K562 (cell line): ENCODE measurements at regions not wholly inside any gene's neighbourhood (a gene's known extent, or its start where the extent isn't known, plus 50 kb on each side); places are given as distances from the start of the nearest gene placed in this dataset.

Source experiments
- ATAC-seq: fragments of 200-7000 bp; cut with Tn5 transposase; 3 replicates; pipeline ENCODE4 v1.9.1; 2020; ENCODE audit warnings: moderate library complexity
- BruUV-seq: library from RNA; stranded (reverse); fragments of 400-500 nt; replicated peaks from 2 replicates; lab custom pipeline; 2021; lab: Mats Ljungman, UMichigan
- CTCF ChIA-PET: fragments of 300-600 bp; formaldehyde crosslinking; extraction: SDS; loops from one replicate; lab custom pipeline; 2021; ENCODE audit warnings: low intra/inter-chr PET ratio; lab: Yijun Ruan, JAX
- POLR2A ChIA-PET: fragments of 300-600, 350-650 bp; sonication (Branson Sonifier 250); formaldehyde crosslinking; extraction: SDS; loops from one replicate; lab custom pipeline; 2021; ENCODE audit warnings: antibody characterized with exemption, inconsistent platforms; lab: Yijun Ruan, JAX
- DNase-seq, 4 experiments: peaks; one replicate each; pipeline versions ENCODE4 v3.0.0 to v3.0.0-alpha.2; 2011 to 2018; ENCODE audit warnings: low spot score in 3 of 4, mixed read lengths in 3 of 4; ENCODE audit errors: extremely low read depth in 1 of 4
- FAIRE-seq: peaks from 2 replicates; lab custom pipeline; 2011; peaks lifted over from hg19 to GRCh38; lab: Jason Lieb, UNC
- H2AFZ ChIP-seq: 2 replicates; pipeline ENCODE4 v1.6.0; 2011; ENCODE audit warnings: low read depth, low read length, control low read depth, inconsistent platforms
- H3K27ac ChIP-seq: fragments of 200-600 bp; 3 replicates; pipeline ENCODE4 v1.8.0; 2011; ENCODE audit warnings: low read depth, mild to moderate bottlenecking, control low read depth, inconsistent platforms, low read length, moderate library complexity, mixed read lengths; ENCODE audit errors: extremely low read depth
- H3K27me3 ChIP-seq, 2 experiments: fragments of 300-600 bp in 1 of 2; 2 replicates in 1 of 2; 3 replicates in 1 of 2; pipeline versions ENCODE4 v1.6.0 to v1.8.0; 2011; ENCODE audit warnings: inconsistent platforms in 2 of 2, low read length in 2 of 2, mild to moderate bottlenecking in 1 of 2, mixed read lengths in 1 of 2, moderate library complexity in 1 of 2; ENCODE audit not compliant: control insufficient read depth in 2 of 2, insufficient read depth in 2 of 2
- H3K36me3 ChIP-seq: fragments of 300-600 bp; 3 replicates; pipeline ENCODE4 v1.8.0; 2011; ENCODE audit warnings: mild to moderate bottlenecking, low read length, inconsistent platforms; ENCODE audit not compliant: control insufficient read depth, insufficient read depth
- H3K4me1 ChIP-seq, 2 experiments: fragments of 200-600 bp in 1 of 2; replicated peaks in 1 of 2; 2 replicates in 1 of 2; 3 replicates in 1 of 2; pipeline versions ENCODE4 v1.5.1 to v1.8.0; 2011; ENCODE audit warnings: inconsistent platforms in 2 of 2, low read length in 2 of 2, mild to moderate bottlenecking in 1 of 2, mixed read lengths in 1 of 2, moderate library complexity in 1 of 2; ENCODE audit not compliant: control insufficient read depth in 2 of 2, insufficient read depth in 2 of 2
- H3K4me2 ChIP-seq: 2 replicates; pipeline ENCODE4 v1.6.1; 2011; ENCODE audit warnings: low read length, control low read depth, inconsistent platforms, mixed read lengths; ENCODE audit not compliant: insufficient read depth
- H3K4me3 ChIP-seq: fragments of 200-600 bp; sonication (generic), shearing (Covaris generic); 2 replicates; pipeline ENCODE4 v1.5.1; 2016; ENCODE audit warnings: control low read depth, inconsistent platforms
- H3K79me2 ChIP-seq: fragments of 200-600 bp; 3 replicates; pipeline ENCODE4 v1.8.0; 2011; ENCODE audit warnings: low read length, inconsistent platforms; ENCODE audit not compliant: control insufficient read depth, insufficient read depth
- H3K9ac ChIP-seq, 2 experiments: 2 replicates each; pipeline versions ENCODE4 v1.6.0 to v1.6.1; 2011; ENCODE audit warnings: low read depth in 2 of 2, low read length in 2 of 2, control low read depth in 1 of 2, inconsistent platforms in 1 of 2, mild to moderate bottlenecking in 1 of 2, mixed read lengths in 1 of 2; ENCODE audit not compliant: insufficient read depth in 1 of 2
- H3K9me1 ChIP-seq: one replicate; pipeline ENCODE4 v1.6.0; 2011; ENCODE audit warnings: inconsistent platforms, mild to moderate bottlenecking, low read length, moderate library complexity; ENCODE audit not compliant: control insufficient read depth, insufficient read depth
- H3K9me3 ChIP-seq: replicated peaks from 2 replicates; pipeline ENCODE4 v1.5.1; 2011; ENCODE audit warnings: low read depth, low read length, inconsistent platforms; ENCODE audit not compliant: control insufficient read depth, insufficient read depth
- H4K20me1 ChIP-seq: replicated peaks from 2 replicates; pipeline ENCODE4 v1.6.1; 2011; ENCODE audit warnings: low read length, inconsistent platforms, mixed read lengths; ENCODE audit not compliant: control insufficient read depth, insufficient read depth
- C11orf30 ChIP-seq: fragments of 450-650 bp; IDR thresholded peaks from 2 replicates; pipeline ENCODE4 v1.6.1; 2016; ENCODE audit warnings: low read depth, mild to moderate bottlenecking
- ETS1 ChIP-seq: conservative IDR thresholded peaks from 2 replicates; pipeline ENCODE4 v1.6.1; 2011; ENCODE audit warnings: low read depth, mild to moderate bottlenecking, low read length; ENCODE audit not compliant: control insufficient read depth
- HDAC6 ChIP-seq: IDR thresholded peaks from 2 replicates; pipeline ENCODE4 v1.6.1; 2012; ENCODE audit warnings: low read depth, mild to moderate bottlenecking, control low read depth, inconsistent platforms, low read length, moderate library complexity
- HNRNPUL1 ChIP-seq: fragments of 200-400 bp; formaldehyde crosslinking; IDR thresholded peaks from 2 replicates; pipeline ENCODE4 v1.6.1; 2017; ENCODE audit warnings: low read length
- MAFF ChIP-seq: IDR thresholded peaks from 2 replicates; pipeline ENCODE4 v1.6.1; 2012; ENCODE audit warnings: low read length, improper control_type of control experiment
- MXD1 ChIP-seq: fragments of 250-450 bp; sonication (Bioruptor Pico); IDR thresholded peaks from 2 replicates; pipeline ENCODE4 v1.8.0; 2021; ENCODE audit warnings: borderline replicate concordance, mild to moderate bottlenecking, moderate library complexity; ENCODE audit not compliant: poor library complexity, severe bottlenecking
- ZKSCAN8 ChIP-seq: fragments of 200-800 bp; sonication (Bioruptor generic); IDR thresholded peaks from 2 replicates; pipeline ENCODE4 v1.6.1; 2016; ENCODE audit warnings: missing genetic modification characterization, missing compliant biosample characterization
- ZNF316 ChIP-seq: fragments of 450-650 bp; IDR thresholded peaks from 2 replicates; pipeline ENCODE4 v1.6.1; 2016
- ZNF668 ChIP-seq: fragments of 250-450 bp; sonication (Bioruptor Pico); IDR thresholded peaks from 2 replicates; pipeline ENCODE4 v1.8.0; 2022; ENCODE audit warnings: mild to moderate bottlenecking, inconsistent platforms
- WGBS: fragments of 100-300 bp; shearing (Covaris generic); methylation state at CpG from one replicate; pipeline ENCODE4 v1.1.6; 2016; ENCODE audit warnings: low coverage, mixed read lengths; ENCODE audit not compliant: insufficient coverage; ENCODE audit errors: missing lambda C conversion rate; 5-methylcytosine and 5-hydroxymethylcytosine counted together
- in situ Hi-C: fragments of 300-500 bp; cut with MboI; formaldehyde crosslinking; loops from 4 replicates; pipeline ENCODE4 v1.15.0; 2018; ENCODE audit warnings: inconsistent platforms, mixed read lengths
- intact Hi-C: fragments of 100-400 bp; cut with micrococcal nuclease; formaldehyde crosslinking; loops from 2 replicates; pipeline ENCODE4 v1.14.2; 2022
- TF ChIP-seq, protein P1 (sequence below): sonication (generic); formaldehyde crosslinking; IDR thresholded peaks from 2 replicates; pipeline ENCODE4 v1.8.1; 2023; ENCODE audit warnings: mild to moderate bottlenecking, missing genetic modification reagents
- TF ChIP-seq, protein P2 (sequence below): fragments of 450-650 bp; IDR thresholded peaks from 2 replicates; pipeline ENCODE4 v1.6.1; 2014; ENCODE audit warnings: low read depth, mild to moderate bottlenecking, moderate library complexity, borderline replicate concordance

DNA sequence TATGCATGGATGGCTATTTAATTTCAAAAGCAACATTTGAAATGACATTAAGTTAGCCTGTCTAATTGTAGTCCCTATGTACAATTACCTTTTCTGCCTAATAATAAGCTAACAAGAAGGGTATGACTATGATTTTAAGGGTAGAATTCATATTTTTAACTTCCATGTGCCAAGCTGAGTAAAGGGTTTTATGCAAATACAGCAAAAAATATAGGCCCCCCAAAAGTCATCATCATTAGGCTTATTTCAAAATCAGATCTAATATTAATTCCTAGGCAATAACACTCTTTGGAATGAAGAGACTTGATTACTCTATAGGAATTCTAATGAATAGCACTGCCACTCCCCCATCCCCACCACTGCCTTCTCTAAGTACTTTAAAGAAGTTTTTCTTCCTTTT, 155.9 kb upstream of the DYNLRB2 start:
- Histone ChIP-seq H3K9me3 (no peaks in the 10 kb centered on the region), H3K36me3 (no peaks in the 10 kb centered on the region), H2AFZ (no peak overlapping the region), H3K4me1 (no peaks in the 10 kb centered on the region), H3K9me1 (no peaks in the 10 kb centered on the region), H3K9ac (no peak overlapping the region), H4K20me1 (no peaks in the 10 kb centered on the region), H3K27ac (no peak overlapping the region), H3K79me2 (no peaks in the 10 kb centered on the region), H3K4me2 (no peak overlapping the region), H3K27me3 (peaks cover 2 to 16% of the 10 kb centered on the region in 2 experiments; a peak in 3 of 5 replicates), H3K4me3 (no peak overlapping the region)
- BruUV-seq, result no TSS peak
- no peak for DNase-seq
- CTCF ChIA-PET, result no interaction called here
- no peak for FAIRE-seq
- in situ Hi-C loops, result no loop called here
- POLR2A ChIA-PET, result interaction anchor here (0.5 kb wide), 1 partner anchor 1896 kb away, joined by 3 read pairs; no protein-coding TSS in a partner anchor
- TF ChIP-seq C11orf30 (peak; percentile 13; the same call in 1 of the 2 replicates), MAFF (0 out of 2 replicates have a peak, but pooled peaks have one; percentile 11), ZKSCAN8 (CRISPR knock-in tag) (no peak), ZNF316 (peak; percentile 33; the same call in 1 of the 2 replicates)
- intact Hi-C loops, result no loop called here
- no peak for ATAC-seq

DNA sequence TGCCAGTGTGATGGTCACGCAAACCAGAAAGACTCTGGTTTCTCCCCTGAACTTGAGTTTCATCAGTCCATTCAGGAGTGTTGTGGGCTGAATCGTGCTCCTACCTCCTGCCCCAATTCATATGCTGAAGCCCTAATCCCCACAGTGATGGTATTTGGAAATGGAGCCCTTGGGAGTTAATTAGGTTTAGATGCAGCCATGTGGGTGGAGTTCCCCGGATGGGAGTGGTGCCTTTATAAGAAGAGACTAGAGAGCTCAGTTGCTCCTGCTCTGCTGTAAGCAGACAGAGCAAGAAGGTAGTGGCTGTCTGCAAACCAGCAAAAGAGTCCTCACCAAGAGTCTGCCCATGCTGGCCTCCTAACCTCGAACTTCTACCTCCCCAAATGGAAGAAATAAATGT, 160.3 kb upstream of the DYNLRB2 start:
- no TSS peak for BruUV-seq
- TF ChIP-seq, protein P1, sequence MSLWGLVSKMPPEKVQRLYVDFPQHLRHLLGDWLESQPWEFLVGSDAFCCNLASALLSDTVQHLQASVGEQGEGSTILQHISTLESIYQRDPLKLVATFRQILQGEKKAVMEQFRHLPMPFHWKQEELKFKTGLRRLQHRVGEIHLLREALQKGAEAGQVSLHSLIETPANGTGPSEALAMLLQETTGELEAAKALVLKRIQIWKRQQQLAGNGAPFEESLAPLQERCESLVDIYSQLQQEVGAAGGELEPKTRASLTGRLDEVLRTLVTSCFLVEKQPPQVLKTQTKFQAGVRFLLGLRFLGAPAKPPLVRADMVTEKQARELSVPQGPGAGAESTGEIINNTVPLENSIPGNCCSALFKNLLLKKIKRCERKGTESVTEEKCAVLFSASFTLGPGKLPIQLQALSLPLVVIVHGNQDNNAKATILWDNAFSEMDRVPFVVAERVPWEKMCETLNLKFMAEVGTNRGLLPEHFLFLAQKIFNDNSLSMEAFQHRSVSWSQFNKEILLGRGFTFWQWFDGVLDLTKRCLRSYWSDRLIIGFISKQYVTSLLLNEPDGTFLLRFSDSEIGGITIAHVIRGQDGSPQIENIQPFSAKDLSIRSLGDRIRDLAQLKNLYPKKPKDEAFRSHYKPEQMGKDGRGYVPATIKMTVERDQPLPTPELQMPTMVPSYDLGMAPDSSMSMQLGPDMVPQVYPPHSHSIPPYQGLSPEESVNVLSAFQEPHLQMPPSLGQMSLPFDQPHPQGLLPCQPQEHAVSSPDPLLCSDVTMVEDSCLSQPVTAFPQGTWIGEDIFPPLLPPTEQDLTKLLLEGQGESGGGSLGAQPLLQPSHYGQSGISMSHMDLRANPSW (CRISPR knock-in tag), result no peak
- no peak for TF ChIP-seq ETS1
- no peak for TF ChIP-seq HNRNPUL1
- TF ChIP-seq HDAC6, result no peak
- no peak for TF ChIP-seq MXD1
- no peak for TF ChIP-seq ZNF668
- TF ChIP-seq, protein P2, sequence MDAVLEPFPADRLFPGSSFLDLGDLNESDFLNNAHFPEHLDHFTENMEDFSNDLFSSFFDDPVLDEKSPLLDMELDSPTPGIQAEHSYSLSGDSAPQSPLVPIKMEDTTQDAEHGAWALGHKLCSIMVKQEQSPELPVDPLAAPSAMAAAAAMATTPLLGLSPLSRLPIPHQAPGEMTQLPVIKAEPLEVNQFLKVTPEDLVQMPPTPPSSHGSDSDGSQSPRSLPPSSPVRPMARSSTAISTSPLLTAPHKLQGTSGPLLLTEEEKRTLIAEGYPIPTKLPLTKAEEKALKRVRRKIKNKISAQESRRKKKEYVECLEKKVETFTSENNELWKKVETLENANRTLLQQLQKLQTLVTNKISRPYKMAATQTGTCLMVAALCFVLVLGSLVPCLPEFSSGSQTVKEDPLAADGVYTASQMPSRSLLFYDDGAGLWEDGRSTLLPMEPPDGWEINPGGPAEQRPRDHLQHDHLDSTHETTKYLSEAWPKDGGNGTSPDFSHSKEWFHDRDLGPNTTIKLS, result no peak

More for the DNA sequence above, 160.3 kb upstream of the DYNLRB2 start:
- intact Hi-C loops, result no loop called here
- 2% methylated on average over 4 of the region's 4 CpGs for WGBS
- no peaks in the 10 kb centered on the region for H3K9me1 ChIP-seq
- no peak overlapping the region for H3K27ac ChIP-seq
- H3K27me3 ChIP-seq, result peaks cover 0 to 9% of the 10 kb centered on the region in 2 experiments; a peak in 2 of 5 replicates
- ChIA-PET POLR2A (no interaction called here), CTCF (no interaction called here)
- ATAC-seq, result no peak
- no peaks in the 10 kb centered on the region for H3K9me3 ChIP-seq
- no peaks in the 10 kb centered on the region for H4K20me1 ChIP-seq
- H2AFZ ChIP-seq, result no peak overlapping the region
- no peak for DNase-seq
- no peak overlapping the region for H3K4me2 ChIP-seq
- H3K9ac ChIP-seq, result no peak overlapping the region
- H3K36me3 ChIP-seq, result no peaks in the 10 kb centered on the region
- in situ Hi-C loops, result no loop called here
- no peaks in the 10 kb centered on the region for H3K79me2 ChIP-seq
- no peak for FAIRE-seq
- H3K4me1 ChIP-seq, result no peaks in the 10 kb centered on the region
- no peak overlapping the region for H3K4me3 ChIP-seq
